ENCODE measurements at regions not wholly inside any gene's neighbourhood (a gene's known extent, or its start where the extent isn't known, plus 50 kb on each side); places are given as distances from the start of the nearest gene placed in this dataset.

- H3K27ac ChIP-seq (ENCODE audit: low read depth, low read length), result no peak overlapping the region
- no peak overlapping the region for H3K4me3 ChIP-seq (ENCODE audit: low read depth in 1 of 2, low read length in 2 of 2)
- H3K9me3 ChIP-seq (ENCODE audit: low read length), result no peaks in the 10 kb centered on the region
- H3K9ac ChIP-seq (ENCODE audit: low read length), result no peak overlapping the region
- no peaks in the 10 kb centered on the region for H3K27me3 ChIP-seq (ENCODE audit: control insufficient read depth in 1 of 2, insufficient read depth in 2 of 2, low read length in 2 of 2)
- no peaks in the 10 kb centered on the region for H3K4me1 ChIP-seq (ENCODE audit: insufficient read depth, low read length)
- no peaks in the 10 kb centered on the region for H3K36me3 ChIP-seq (ENCODE audit: insufficient read depth, low read length)
Measured at GRCh38 chr12:129959889-129960288, 56.1 kb upstream of the TMEM132D start.

GRCh38 chr12:129961091-129961490 lies 57.3 kb upstream of the TMEM132D start:
- no peak overlapping the region for H3K9ac ChIP-seq (ENCODE audit: low read length)
- no peaks in the 10 kb centered on the region for H3K9me3 ChIP-seq (ENCODE audit: low read length)
- H3K4me3 ChIP-seq (ENCODE audit: low read depth in 1 of 2, low read length in 2 of 2), result no peak overlapping the region
- H3K27me3 ChIP-seq (ENCODE audit: control insufficient read depth in 1 of 2, insufficient read depth in 2 of 2, low read length in 2 of 2), result no peaks in the 10 kb centered on the region
- no peak overlapping the region for H3K27ac ChIP-seq (ENCODE audit: low read depth, low read length)
- H3K36me3 ChIP-seq (ENCODE audit: insufficient read depth, low read length), result no peaks in the 10 kb centered on the region
- H3K4me1 ChIP-seq (ENCODE audit: insufficient read depth, low read length), result no peaks in the 10 kb centered on the region

DNA sequence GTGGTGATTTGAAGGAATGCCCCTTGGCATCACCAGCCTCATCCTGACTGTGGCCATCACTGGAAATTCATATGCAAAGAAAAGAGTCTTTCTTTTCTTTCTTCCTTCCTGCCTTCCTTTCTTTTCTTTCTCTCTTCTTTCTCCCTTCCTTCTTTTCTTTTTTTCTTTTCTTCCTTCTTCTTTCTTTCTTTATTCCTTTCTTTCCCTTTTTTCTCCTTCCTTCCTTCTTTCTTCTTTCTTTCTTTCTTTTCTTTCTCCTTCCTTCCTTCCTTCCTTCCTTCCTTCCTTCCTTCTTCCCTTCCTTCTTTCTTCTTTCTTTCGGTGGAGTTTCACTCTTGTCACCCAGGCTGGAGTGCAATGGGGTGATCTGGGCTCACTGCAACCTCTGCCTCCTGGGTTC lies 58.0 kb upstream of the TMEM132D start:
- H3K27me3 ChIP-seq (ENCODE audit: control insufficient read depth in 1 of 2, insufficient read depth in 2 of 2, low read length in 2 of 2), result no peaks in the 10 kb centered on the region
- H3K4me1 ChIP-seq (ENCODE audit: insufficient read depth, low read length), result no peaks in the 10 kb centered on the region
- no peak overlapping the region for H3K4me3 ChIP-seq (ENCODE audit: low read depth in 1 of 2, low read length in 2 of 2)
- H3K9ac ChIP-seq (ENCODE audit: low read length), result no peak overlapping the region
- H3K9me3 ChIP-seq (ENCODE audit: low read length), result no peaks in the 10 kb centered on the region
- no peak overlapping the region for H3K27ac ChIP-seq (ENCODE audit: low read depth, low read length)
- H3K36me3 ChIP-seq (ENCODE audit: insufficient read depth, low read length), result no peaks in the 10 kb centered on the region

GRCh38 chr12:129964300-129964699 lies 60.5 kb upstream of the TMEM132D start:
- Histone ChIP-seq H3K4me1 (ENCODE audit: insufficient read depth, low read length) (no peaks in the 10 kb centered on the region), H3K4me3 (ENCODE audit: low read depth in 1 of 2, low read length in 2 of 2) (no peak overlapping the region), H3K9ac (ENCODE audit: low read length) (no peak overlapping the region), H3K27ac (ENCODE audit: low read depth, low read length) (no peak overlapping the region), H3K9me3 (ENCODE audit: low read length) (no peaks in the 10 kb centered on the region), H3K27me3 (ENCODE audit: control insufficient read depth in 1 of 2, insufficient read depth in 2 of 2, low read length in 2 of 2) (no peaks in the 10 kb centered on the region), H3K36me3 (ENCODE audit: insufficient read depth, low read length) (no peaks in the 10 kb centered on the region)

- H3K27me3 ChIP-seq (ENCODE audit: control insufficient read depth in 1 of 2, insufficient read depth in 2 of 2, low read length in 2 of 2), result no peaks in the 10 kb centered on the region
- H3K27ac ChIP-seq (ENCODE audit: low read depth, low read length), result no peak overlapping the region
- H3K4me3 ChIP-seq (ENCODE audit: low read depth in 1 of 2, low read length in 2 of 2), result no peak overlapping the region
- H3K9me3 ChIP-seq (ENCODE audit: low read length), result no peaks in the 10 kb centered on the region
- H3K36me3 ChIP-seq (ENCODE audit: insufficient read depth, low read length), result no peaks in the 10 kb centered on the region
- H3K4me1 ChIP-seq (ENCODE audit: insufficient read depth, low read length), result no peaks in the 10 kb centered on the region
- no peak overlapping the region for H3K9ac ChIP-seq (ENCODE audit: low read length)
Measured at GRCh38 chr12:129964826-129965457, 61.1 kb upstream of the TMEM132D start.

DNA sequence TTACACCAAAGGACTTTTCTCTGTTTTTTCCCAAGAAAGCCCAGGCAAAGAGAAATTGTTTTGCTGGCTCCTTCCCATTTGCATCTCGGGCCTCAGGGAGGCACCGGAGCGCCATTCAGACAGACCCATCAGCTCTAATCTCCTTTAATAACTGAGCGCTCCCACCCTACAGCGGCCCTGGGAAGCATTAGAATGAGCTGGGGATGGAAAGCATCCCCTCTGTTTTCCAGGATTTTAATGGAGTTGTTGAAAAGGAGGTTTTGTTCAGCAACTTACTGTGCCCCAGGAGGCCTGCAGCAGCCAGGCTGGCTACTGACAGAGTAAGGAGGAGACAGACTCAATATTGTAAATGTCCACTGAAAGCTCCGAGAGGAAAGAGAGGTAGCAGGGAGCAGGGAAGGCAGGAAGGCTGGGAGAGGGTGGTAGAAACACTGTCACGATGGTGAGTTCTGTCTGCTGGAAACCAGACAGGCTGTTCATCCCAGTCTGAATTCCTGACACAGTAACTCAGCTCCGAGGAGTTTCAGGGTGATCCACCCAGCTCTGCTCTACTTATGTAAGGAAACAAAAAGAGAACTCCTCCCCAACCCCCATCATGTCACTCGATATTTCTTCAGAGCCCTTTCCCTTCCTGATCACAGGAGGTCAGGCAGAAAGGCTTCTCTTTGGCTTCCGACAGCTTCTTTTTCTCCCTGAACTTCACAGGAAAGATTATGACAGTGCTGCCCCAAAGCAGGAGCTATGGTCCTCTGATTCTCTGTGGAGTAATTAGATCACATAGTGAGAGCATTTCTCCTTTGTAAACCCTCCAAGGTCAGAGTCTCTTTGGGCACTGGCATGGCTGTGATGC lies 62.5 kb upstream of the TMEM132D start:
- Histone ChIP-seq H3K9me3 (ENCODE audit: low read length) (no peaks in the 10 kb centered on the region), H3K4me1 (ENCODE audit: insufficient read depth, low read length) (no peaks in the 10 kb centered on the region), H3K27ac (ENCODE audit: low read depth, low read length) (no peak overlapping the region), H3K36me3 (ENCODE audit: insufficient read depth, low read length) (no peaks in the 10 kb centered on the region), H3K4me3 (ENCODE audit: low read depth in 1 of 2, low read length in 2 of 2) (no peak overlapping the region), H3K9ac (ENCODE audit: low read length) (no peak overlapping the region), H3K27me3 (ENCODE audit: control insufficient read depth in 1 of 2, insufficient read depth in 2 of 2, low read length in 2 of 2) (no peaks in the 10 kb centered on the region)

DNA sequence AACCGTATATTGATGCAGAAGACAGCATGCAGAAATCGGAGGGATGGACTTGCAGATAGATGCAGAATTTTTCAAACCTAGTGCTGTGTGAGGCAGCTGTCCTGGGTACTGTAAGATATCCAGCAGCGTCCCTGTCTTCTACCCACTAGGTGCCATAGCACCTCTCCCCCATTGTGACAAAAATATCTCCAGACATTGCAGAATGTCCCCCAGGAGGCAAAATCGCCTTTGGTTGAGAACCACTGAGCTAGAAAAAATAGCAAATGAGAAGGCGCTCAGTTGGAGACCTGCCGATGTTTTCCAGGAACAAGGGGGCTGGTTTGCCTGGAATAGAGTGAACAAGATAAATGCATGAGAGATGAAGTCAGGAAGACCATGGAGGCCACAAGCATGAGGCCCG lies 67.9 kb upstream of the TMEM132D start:
- Histone ChIP-seq H3K4me1 (ENCODE audit: insufficient read depth, low read length) (no peaks in the 10 kb centered on the region), H3K9ac (ENCODE audit: low read length) (no peak overlapping the region), H3K9me3 (ENCODE audit: low read length) (no peaks in the 10 kb centered on the region), H3K27me3 (ENCODE audit: control insufficient read depth in 1 of 2, insufficient read depth in 2 of 2, low read length in 2 of 2) (no peaks in the 10 kb centered on the region), H3K27ac (ENCODE audit: low read depth, low read length) (no peak overlapping the region), H3K36me3 (ENCODE audit: insufficient read depth, low read length) (no peaks in the 10 kb centered on the region), H3K4me3 (ENCODE audit: low read depth in 1 of 2, low read length in 2 of 2) (no peak overlapping the region)

- Histone ChIP-seq H3K9me3 (ENCODE audit: low read length) (no peaks in the 10 kb centered on the region), H3K27me3 (ENCODE audit: control insufficient read depth in 1 of 2, insufficient read depth in 2 of 2, low read length in 2 of 2) (no peaks in the 10 kb centered on the region), H3K27ac (ENCODE audit: low read depth, low read length) (no peak overlapping the region), H3K9ac (ENCODE audit: low read length) (no peak overlapping the region), H3K4me3 (ENCODE audit: low read depth in 1 of 2, low read length in 2 of 2) (no peak overlapping the region), H3K4me1 (ENCODE audit: insufficient read depth, low read length) (no peaks in the 10 kb centered on the region), H3K36me3 (ENCODE audit: insufficient read depth, low read length) (no peaks in the 10 kb centered on the region)
Measured at GRCh38 chr12:129973236-129973961, 69.6 kb upstream of the TMEM132D start.

DNA sequence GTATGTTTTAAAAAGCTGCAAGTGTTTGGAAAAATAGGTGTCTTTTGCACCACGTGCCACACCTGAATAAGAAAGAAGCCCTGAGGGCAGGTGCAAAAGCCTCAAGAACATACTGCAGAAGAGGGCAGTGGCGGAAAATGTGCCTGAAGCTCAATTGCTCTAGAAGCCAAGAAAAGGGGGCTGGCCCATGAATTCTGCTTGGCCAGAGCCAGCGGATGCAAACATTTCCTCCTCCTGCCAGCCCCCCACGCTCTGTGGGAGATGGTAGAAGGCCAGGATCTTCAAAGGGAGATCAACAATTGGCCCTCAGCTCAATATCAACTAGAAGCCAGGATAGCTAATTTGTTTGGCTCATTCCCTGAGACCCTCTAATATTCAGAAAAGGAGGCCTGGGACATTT lies 80.3 kb upstream of the TMEM132D start:
- no peaks in the 10 kb centered on the region for H3K4me1 ChIP-seq (ENCODE audit: insufficient read depth, low read length)
- H3K9ac ChIP-seq (ENCODE audit: low read length), result no peak overlapping the region
- no peak overlapping the region for H3K27ac ChIP-seq (ENCODE audit: low read depth, low read length)
- H3K4me3 ChIP-seq (ENCODE audit: low read depth in 1 of 2, low read length in 2 of 2), result no peak overlapping the region
- no peaks in the 10 kb centered on the region for H3K36me3 ChIP-seq (ENCODE audit: insufficient read depth, low read length)
- no peaks in the 10 kb centered on the region for H3K9me3 ChIP-seq (ENCODE audit: low read length)
- no peaks in the 10 kb centered on the region for H3K27me3 ChIP-seq (ENCODE audit: control insufficient read depth in 1 of 2, insufficient read depth in 2 of 2, low read length in 2 of 2)

- Histone ChIP-seq H3K9ac (ENCODE audit: low read length) (no peak overlapping the region), H3K4me1 (ENCODE audit: insufficient read depth, low read length) (no peaks in the 10 kb centered on the region), H3K4me3 (ENCODE audit: low read depth in 1 of 2, low read length in 2 of 2) (no peak overlapping the region), H3K36me3 (ENCODE audit: insufficient read depth, low read length) (no peaks in the 10 kb centered on the region), H3K27ac (ENCODE audit: low read depth, low read length) (no peak overlapping the region), H3K9me3 (ENCODE audit: low read length) (no peaks in the 10 kb centered on the region), H3K27me3 (ENCODE audit: control insufficient read depth in 1 of 2, insufficient read depth in 2 of 2, low read length in 2 of 2) (no peaks in the 10 kb centered on the region)
Measured at GRCh38 chr12:129987841-129988240, 84.0 kb upstream of the TMEM132D start.

DNA sequence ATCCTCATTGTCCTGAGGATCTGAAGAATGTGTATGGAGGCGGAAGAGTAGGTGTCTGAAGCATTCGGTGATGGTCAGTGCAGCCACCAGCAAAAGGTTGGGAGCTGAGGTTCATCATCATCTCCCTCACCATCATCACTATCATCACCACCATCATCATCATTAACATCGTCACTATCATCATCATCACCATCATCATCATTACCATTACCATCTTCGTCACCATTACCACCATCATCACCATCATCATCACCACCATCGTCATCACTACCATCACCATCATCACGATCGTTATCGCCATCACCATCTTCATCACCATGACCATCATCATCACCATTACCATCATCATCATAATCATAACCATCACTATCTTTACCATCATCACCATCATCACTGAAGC lies 90.8 kb upstream of the TMEM132D start:
- H3K9ac ChIP-seq (ENCODE audit: low read length), result no peak overlapping the region
- H3K27me3 ChIP-seq (ENCODE audit: control insufficient read depth in 1 of 2, insufficient read depth in 2 of 2, low read length in 2 of 2), result no peaks in the 10 kb centered on the region
- no peaks in the 10 kb centered on the region for H3K9me3 ChIP-seq (ENCODE audit: low read length)
- no peak overlapping the region for H3K4me3 ChIP-seq (ENCODE audit: low read depth in 1 of 2, low read length in 2 of 2)
- no peak overlapping the region for H3K27ac ChIP-seq (ENCODE audit: low read depth, low read length)
- H3K36me3 ChIP-seq (ENCODE audit: insufficient read depth, low read length), result no peaks in the 10 kb centered on the region
- H3K4me1 ChIP-seq (ENCODE audit: insufficient read depth, low read length), result no peaks in the 10 kb centered on the region

Measured in muscle layer of colon (tissue), 2 donors.